ENCODE measurements at regions not wholly inside any gene's neighbourhood (a gene's known extent, or its start where the extent isn't known, plus 50 kb on each side); places are given as distances from the start of the nearest gene placed in this dataset.

- POLR2A ChIA-PET = interaction anchor here (0.6 to 1.6 kb wide), 4 partner anchors 12 to 321 kb away, joined by 3 to 6 read pairs (median 4); no protein-coding TSS in a partner anchor
- CTCF ChIA-PET (ENCODE audit: unreplicated experiment) = no interaction called here
- BruUV-seq (replicated peaks) = no TSS peak
Observed at GRCh38 chr10:114711176-114711868, 53.2 kb upstream of the ABLIM1 start.

GRCh38 chr10:114711869-114712250 lies 53.8 kb upstream of the ABLIM1 start:
- no TSS peak for BruUV-seq (replicated peaks)
- CTCF ChIA-PET (ENCODE audit: unreplicated experiment) = no interaction called here
- no peaks in the 10 kb centered on the region for H3K4me1 ChIP-seq (ENCODE audit: insufficient read depth, low read length, poor library complexity, severe bottlenecking)

More at GRCh38 chr10:114711176-114711868, 53.2 kb upstream of the ABLIM1 start:
- H4K20me1 ChIP-seq (ENCODE audit: insufficient read depth, low read length) = no peaks in the 10 kb centered on the region
- intact Hi-C loops (cut with micrococcal nuclease; ENCODE audit: unreplicated experiment) = no loop called here
- H3K4me1 ChIP-seq (ENCODE audit: insufficient read depth, low read length, poor library complexity, severe bottlenecking) = no peaks in the 10 kb centered on the region
- no peak for DNase-seq (ENCODE audit: low spot score)
- TF ChIP-seq CTCF (conservative IDR thresholded peaks at IDR 0.05; ENCODE audit: low read length) (no peak), EZH2phosphoT487 (IDR thresholded peaks at IDR 0.05; ENCODE audit: borderline replicate concordance, low read depth, low read length) (no peak)
- H3K36me3 ChIP-seq (ENCODE audit: insufficient read depth, low read length) = no peaks in the 10 kb centered on the region
- no peaks in the 10 kb centered on the region for H3K9me2 ChIP-seq (ENCODE audit: insufficient read depth, low read length)
- H3K9me3 ChIP-seq (ENCODE audit: low read length) = no peaks in the 10 kb centered on the region
- H3K4me3 ChIP-seq (ENCODE audit: low read depth, low read length, poor library complexity, severe bottlenecking) = no peak overlapping the region
- H3K27ac ChIP-seq (ENCODE audit: low read depth, low read length, poor library complexity, severe bottlenecking) = no peak overlapping the region
- H3K4me2 ChIP-seq (ENCODE audit: low read length) = no peak overlapping the region
- H2AFZ ChIP-seq (ENCODE audit: low read length) = no peak overlapping the region
- H3K79me2 ChIP-seq (ENCODE audit: insufficient read depth, low read depth, low read length) = no peaks in the 10 kb centered on the region

More at GRCh38 chr10:114711869-114712250, 53.8 kb upstream of the ABLIM1 start:
- Histone ChIP-seq H3K79me2 (ENCODE audit: insufficient read depth, low read depth, low read length) (no peaks in the 10 kb centered on the region), H3K27ac (ENCODE audit: low read depth, low read length, poor library complexity, severe bottlenecking) (no peak overlapping the region), H3K4me3 (ENCODE audit: low read depth, low read length, poor library complexity, severe bottlenecking) (no peak overlapping the region), H3K4me2 (ENCODE audit: low read length) (no peak overlapping the region), H2AFZ (ENCODE audit: low read length) (no peak overlapping the region), H4K20me1 (ENCODE audit: insufficient read depth, low read length) (no peaks in the 10 kb centered on the region), H3K36me3 (ENCODE audit: insufficient read depth, low read length) (no peaks in the 10 kb centered on the region), H3K9me2 (ENCODE audit: insufficient read depth, low read length) (no peaks in the 10 kb centered on the region), H3K9me3 (ENCODE audit: low read length) (no peaks in the 10 kb centered on the region)
- no peak for DNase-seq (ENCODE audit: low spot score)
- POLR2A ChIA-PET = interaction anchor here (0.6 to 1.6 kb wide), 4 partner anchors 12 to 321 kb away, joined by 3 to 6 read pairs (median 4); no protein-coding TSS in a partner anchor
- intact Hi-C loops (cut with micrococcal nuclease; ENCODE audit: unreplicated experiment) = no loop called here
- no peak for TF ChIP-seq EZH2phosphoT487 (IDR thresholded peaks at IDR 0.05; ENCODE audit: borderline replicate concordance, low read depth, low read length)
- no peak for TF ChIP-seq CTCF (conservative IDR thresholded peaks at IDR 0.05; ENCODE audit: low read length)
